DOHH2 (cell line): ENCODE measurements at regions not wholly inside any gene's neighbourhood (a gene's known extent, or its start where the extent isn't known, plus 50 kb on each side); places are given as distances from the start of the nearest gene placed in this dataset.

Experiments used
- EZH2phosphoT487 ChIP-seq: fragments of 200-600 bp; sonication (generic); IDR thresholded peaks from 2 replicates; pipeline ENCODE4 v1.6.1; 2017; ENCODE audit warnings: borderline replicate concordance, mild to moderate bottlenecking, antibody characterized with exemption, low read length, moderate library complexity, mixed read lengths
- TF ChIP-seq, protein P1 (sequence below): fragments of 200-600 bp; sonication (generic); IDR thresholded peaks from one replicate; pipeline ENCODE4 v1.5.1; 2014; ENCODE audit warnings: antibody characterized with exemption, mild to moderate bottlenecking, low read depth, low read length; ENCODE audit not compliant: poor library complexity, severe bottlenecking

- TF ChIP-seq, protein P1, sequence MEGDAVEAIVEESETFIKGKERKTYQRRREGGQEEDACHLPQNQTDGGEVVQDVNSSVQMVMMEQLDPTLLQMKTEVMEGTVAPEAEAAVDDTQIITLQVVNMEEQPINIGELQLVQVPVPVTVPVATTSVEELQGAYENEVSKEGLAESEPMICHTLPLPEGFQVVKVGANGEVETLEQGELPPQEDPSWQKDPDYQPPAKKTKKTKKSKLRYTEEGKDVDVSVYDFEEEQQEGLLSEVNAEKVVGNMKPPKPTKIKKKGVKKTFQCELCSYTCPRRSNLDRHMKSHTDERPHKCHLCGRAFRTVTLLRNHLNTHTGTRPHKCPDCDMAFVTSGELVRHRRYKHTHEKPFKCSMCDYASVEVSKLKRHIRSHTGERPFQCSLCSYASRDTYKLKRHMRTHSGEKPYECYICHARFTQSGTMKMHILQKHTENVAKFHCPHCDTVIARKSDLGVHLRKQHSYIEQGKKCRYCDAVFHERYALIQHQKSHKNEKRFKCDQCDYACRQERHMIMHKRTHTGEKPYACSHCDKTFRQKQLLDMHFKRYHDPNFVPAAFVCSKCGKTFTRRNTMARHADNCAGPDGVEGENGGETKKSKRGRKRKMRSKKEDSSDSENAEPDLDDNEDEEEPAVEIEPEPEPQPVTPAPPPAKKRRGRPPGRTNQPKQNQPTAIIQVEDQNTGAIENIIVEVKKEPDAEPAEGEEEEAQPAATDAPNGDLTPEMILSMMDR, result no peak
- no peak for TF ChIP-seq EZH2phosphoT487
These were observed 277.6 kb downstream of the BTG1 start for GRCh38 chr12:91868054-91868453.
